ENCODE measurements at regions not wholly inside any gene's neighbourhood (a gene's known extent, or its start where the extent isn't known, plus 50 kb on each side); places are given as distances from the start of the nearest gene placed in this dataset.
A peak's percentile ranks its signal among the peaks of the same experiment; 100 is the strongest.

GRCh38 chr2:226429476-226429875, 370.1 kb downstream of the IRS1 start:
- no peak for DNase-seq (ENCODE audit: low spot score)

- no peak for DNase-seq (ENCODE audit: low spot score)
These were observed 371.9 kb downstream of the IRS1 start for GRCh38 chr2:226427538-226428307.

- DNase-seq (ENCODE audit: low spot score): no peak
These were observed 373.3 kb downstream of the IRS1 start for GRCh38 chr2:226426292-226426736.

GRCh38 chr2:226424971-226425370, 374.6 kb downstream of the IRS1 start:
- DNase-seq (ENCODE audit: low spot score): no peak

- DNase-seq (ENCODE audit: low spot score): peak; percentile 61
These were observed 376.1 kb downstream of the IRS1 start for GRCh38 chr2:226423498-226423960.

GRCh38 chr2:226420646-226421045, 379.0 kb downstream of the IRS1 start:
- DNase-seq (ENCODE audit: low spot score): no peak

- no peak for DNase-seq (ENCODE audit: low spot score)
These were observed 381.1 kb downstream of the IRS1 start for GRCh38 chr2:226418521-226418920.

GRCh38 chr2:226414335-226414734, 385.3 kb downstream of the IRS1 start:
- DNase-seq (ENCODE audit: low spot score): no peak

GRCh38 chr2:226413498-226414130, 386.0 kb downstream of the IRS1 start:
- no peak for DNase-seq (ENCODE audit: low spot score)

- DNase-seq (ENCODE audit: low spot score): no peak
These were observed 387.8 kb downstream of the IRS1 start for GRCh38 chr2:226411727-226412360.

- no peak for DNase-seq (ENCODE audit: low spot score)
These were observed 388.4 kb downstream of the IRS1 start for GRCh38 chr2:226411205-226411604.

GRCh38 chr2:226410247-226410835, 389.3 kb downstream of the IRS1 start:
- no peak for DNase-seq (ENCODE audit: low spot score)

- DNase-seq (ENCODE audit: low spot score): no peak
These were observed 390.5 kb downstream of the IRS1 start for GRCh38 chr2:226409134-226409533.

GRCh38 chr2:226408141-226408540, 391.5 kb downstream of the IRS1 start:
- no peak for DNase-seq (ENCODE audit: low spot score)

GRCh38 chr2:226407135-226407534, 392.5 kb downstream of the IRS1 start:
- no peak for DNase-seq (ENCODE audit: low spot score)

- DNase-seq (ENCODE audit: low spot score): no peak
These were observed 394.2 kb downstream of the IRS1 start for GRCh38 chr2:226405465-226405864.

GRCh38 chr2:226403369-226403768, 396.3 kb downstream of the IRS1 start:
- DNase-seq (ENCODE audit: low spot score): no peak

GRCh38 chr2:226399006-226399405, 400.6 kb downstream of the IRS1 start:
- no peak for DNase-seq (ENCODE audit: low spot score)

GRCh38 chr2:226398580-226398979, 401.0 kb downstream of the IRS1 start:
- no peak for DNase-seq (ENCODE audit: low spot score)

GRCh38 chr2:226396541-226396940, 403.1 kb downstream of the IRS1 start:
- no peak for DNase-seq (ENCODE audit: low spot score)

- no peak for DNase-seq (ENCODE audit: low spot score)
These were observed 412.1 kb downstream of the IRS1 start for GRCh38 chr2:226387499-226387942.

GRCh38 chr2:226383461-226383860, 416.2 kb downstream of the IRS1 start:
- no peak for DNase-seq (ENCODE audit: low spot score)

GRCh38 chr2:226380679-226381078, 418.9 kb downstream of the IRS1 start:
- no peak for DNase-seq (ENCODE audit: low spot score)

Measured in pons (tissue), 1 donor.